Breast epithelium (tissue), 4 donors: ENCODE measurements at regions not wholly inside any gene's neighbourhood (a gene's known extent, or its start where the extent isn't known, plus 50 kb on each side); places are given as distances from the start of the nearest gene placed in this dataset.

Experiments used
- DNase-seq, 2 donors: peaks; one replicate each; pipeline ENCODE4 v3.0.0-alpha.2; 2019; ENCODE audit warnings: low spot score in 2 of 2
- H3K27ac ChIP-seq, 2 donors: fragments of 200-600 bp; sonication (generic) in 1 of 2; one replicate each; pipeline ENCODE4 v1.5.1; 2016 to 2019; ENCODE audit warnings: mild to moderate bottlenecking in 1 of 2
- H3K27me3 ChIP-seq, 2 donors: fragments of 200-600 bp; sonication (generic) in 1 of 2; one replicate each; pipeline versions ENCODE4 v1.5.1 to v1.6.0; 2017 to 2019; ENCODE audit warnings: control low read depth in 1 of 2, mild to moderate bottlenecking in 1 of 2
- H3K36me3 ChIP-seq: fragments of 200-600 bp; one replicate; pipeline ENCODE4 v1.5.1; 2019
- H3K4me1 ChIP-seq, 2 donors: fragments of 200-600 bp; sonication (generic); one replicate each; pipeline ENCODE4 v1.5.1; 2016 to 2019; ENCODE audit warnings: control low read depth in 1 of 2
- H3K4me3 ChIP-seq, 3 donors: fragments of 200-600 bp; sonication (generic); 1 replicate in 2 of 3; 2 replicates in 1 of 3; pipeline ENCODE4 v1.5.1; 2016 to 2019; ENCODE audit warnings: mild to moderate bottlenecking in 3 of 3, moderate library complexity in 2 of 3
- H3K9me3 ChIP-seq, 2 donors: fragments of 200-600 bp; sonication (generic) in 1 of 2; one replicate each; pipeline ENCODE4 v1.5.1; 2016 to 2019; ENCODE audit warnings: control low read depth in 1 of 2
- POLR2A ChIP-seq: fragments of 450-650 bp; IDR thresholded peaks from one replicate; pipeline ENCODE4 v1.6.1; 2016; ENCODE audit warnings: antibody characterized with exemption, mild to moderate bottlenecking, moderate library complexity
- POLR2AphosphoS5 ChIP-seq, 3 donors: sonication (generic); formaldehyde crosslinking; IDR thresholded peaks; one replicate each; pipeline ENCODE4 v1.6.1; 2017; ENCODE audit warnings: antibody characterized with exemption in 3 of 3
- intact Hi-C: fragments of 100-400 bp; cut with DNase I; formaldehyde crosslinking; loops from one replicate; pipeline ENCODE4 v1.15.1; 2023; ENCODE audit warnings: low total_unique reads
- TF ChIP-seq, protein P1 (sequence below), 3 donors: fragments of 450-650 bp; IDR thresholded peaks; one replicate each; pipeline ENCODE4 v1.5.1; 2016 to 2017; ENCODE audit warnings: antibody characterized with exemption in 3 of 3, mild to moderate bottlenecking in 3 of 3, moderate library complexity in 3 of 3

DNA sequence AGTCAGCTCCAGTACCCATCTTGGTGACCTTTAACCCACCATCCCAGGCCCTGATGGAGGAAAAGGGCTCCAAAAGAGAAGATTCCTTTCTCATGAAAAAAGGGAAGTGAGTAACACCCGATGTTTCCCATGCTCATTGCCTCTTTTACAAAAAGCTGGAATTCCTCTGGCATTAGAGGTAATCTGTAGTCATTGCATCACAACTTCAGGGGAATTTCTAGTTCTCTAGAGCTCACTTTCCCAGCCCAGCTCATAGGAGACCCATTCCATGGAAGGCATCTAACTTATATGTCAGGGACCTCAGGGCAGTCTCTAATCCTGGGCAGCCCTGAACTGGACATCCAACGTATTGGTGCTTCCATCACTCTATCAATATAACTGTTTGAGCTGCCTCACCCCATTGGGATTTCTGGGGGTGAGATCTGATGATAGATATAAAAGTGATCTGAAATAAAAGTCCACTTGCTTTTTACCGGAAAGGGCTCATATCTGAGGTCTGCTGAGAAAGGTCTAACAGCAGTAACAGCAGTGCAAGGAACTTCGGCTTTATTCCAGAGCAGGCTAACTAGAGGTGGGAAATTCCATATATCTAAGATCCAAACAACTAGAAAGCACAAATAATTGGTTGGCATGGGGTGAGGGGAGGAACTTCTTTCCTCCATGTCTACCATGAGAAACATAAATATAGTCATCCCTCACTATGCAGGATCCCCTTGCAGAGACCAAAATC lies 106.1 kb downstream of the ETAA1 start:
- H3K27me3 ChIP-seq, result no peaks in the 10 kb centered on the region
- TF ChIP-seq, protein P1, sequence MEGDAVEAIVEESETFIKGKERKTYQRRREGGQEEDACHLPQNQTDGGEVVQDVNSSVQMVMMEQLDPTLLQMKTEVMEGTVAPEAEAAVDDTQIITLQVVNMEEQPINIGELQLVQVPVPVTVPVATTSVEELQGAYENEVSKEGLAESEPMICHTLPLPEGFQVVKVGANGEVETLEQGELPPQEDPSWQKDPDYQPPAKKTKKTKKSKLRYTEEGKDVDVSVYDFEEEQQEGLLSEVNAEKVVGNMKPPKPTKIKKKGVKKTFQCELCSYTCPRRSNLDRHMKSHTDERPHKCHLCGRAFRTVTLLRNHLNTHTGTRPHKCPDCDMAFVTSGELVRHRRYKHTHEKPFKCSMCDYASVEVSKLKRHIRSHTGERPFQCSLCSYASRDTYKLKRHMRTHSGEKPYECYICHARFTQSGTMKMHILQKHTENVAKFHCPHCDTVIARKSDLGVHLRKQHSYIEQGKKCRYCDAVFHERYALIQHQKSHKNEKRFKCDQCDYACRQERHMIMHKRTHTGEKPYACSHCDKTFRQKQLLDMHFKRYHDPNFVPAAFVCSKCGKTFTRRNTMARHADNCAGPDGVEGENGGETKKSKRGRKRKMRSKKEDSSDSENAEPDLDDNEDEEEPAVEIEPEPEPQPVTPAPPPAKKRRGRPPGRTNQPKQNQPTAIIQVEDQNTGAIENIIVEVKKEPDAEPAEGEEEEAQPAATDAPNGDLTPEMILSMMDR (IDR thresholded peaks at IDR 0.05), result no peak
- no peak for TF ChIP-seq POLR2A
- no peak for TF ChIP-seq POLR2AphosphoS5 (IDR thresholded peaks at IDR 0.05)
- peak overlapping the region in 1 of 2 donors; percentile 45 for H3K27ac ChIP-seq
- H3K4me3 ChIP-seq, result no peak overlapping the region
- no peaks in the 10 kb centered on the region for H3K4me1 ChIP-seq
- H3K9me3 ChIP-seq, result no peaks in the 10 kb centered on the region
- intact Hi-C loops, result no loop called here
- no peak for DNase-seq
- H3K36me3 ChIP-seq, result no peaks in the 10 kb centered on the region

DNA sequence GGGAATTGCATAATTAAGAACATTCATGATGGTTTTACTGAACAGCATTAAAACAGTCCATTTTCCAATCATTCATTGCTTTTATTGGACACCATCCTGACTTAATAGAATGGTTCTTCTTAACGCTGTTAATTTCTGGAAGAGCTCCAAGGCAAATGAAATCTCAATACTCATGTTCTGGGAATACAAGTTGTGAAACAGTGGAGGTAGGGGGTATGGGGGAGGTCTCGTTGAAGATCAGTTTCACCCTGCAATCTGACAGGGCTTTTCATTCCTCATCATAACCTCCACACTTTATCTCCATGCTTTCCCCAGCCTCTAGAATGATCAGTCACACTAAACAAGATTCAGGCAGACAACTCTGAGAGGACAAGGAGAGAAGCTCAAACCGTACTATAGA lies 113.6 kb downstream of the ETAA1 start:
- Histone ChIP-seq H3K9me3 (no peaks in the 10 kb centered on the region), H3K4me1 (no peaks in the 10 kb centered on the region), H3K36me3 (no peaks in the 10 kb centered on the region), H3K4me3 (no peak overlapping the region), H3K27me3 (no peaks in the 10 kb centered on the region), H3K27ac (no peak overlapping the region)
- DNase-seq, result no peak
- TF ChIP-seq POLR2A (no peak), POLR2AphosphoS5 (IDR thresholded peaks at IDR 0.05) (no peak)
- TF ChIP-seq, protein P1 (IDR thresholded peaks at IDR 0.05), result no peak
- intact Hi-C loops, result no loop called here

DNA sequence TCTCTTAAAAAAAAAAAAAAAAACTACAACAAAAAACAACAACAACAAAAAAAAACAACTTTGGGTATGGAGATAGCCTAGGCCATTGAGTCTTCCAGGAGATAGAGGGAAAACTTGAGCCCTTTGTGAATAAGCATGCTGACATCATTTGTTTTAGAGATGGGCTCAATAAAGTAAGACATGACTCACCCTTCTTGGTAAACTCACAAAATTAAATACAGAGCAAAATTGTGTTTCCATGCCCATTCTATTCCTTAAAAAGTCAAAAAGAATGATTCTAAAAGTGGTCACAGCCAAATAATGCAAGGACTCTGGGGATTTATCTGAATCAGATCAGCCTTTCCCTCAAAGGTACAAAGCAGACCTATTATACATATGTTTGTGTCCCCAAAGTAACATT lies 117.4 kb downstream of the ETAA1 start:
- no peak overlapping the region for H3K4me3 ChIP-seq
- no peaks in the 10 kb centered on the region for H3K9me3 ChIP-seq
- no peaks in the 10 kb centered on the region for H3K27me3 ChIP-seq
- DNase-seq, result no peak
- no peaks in the 10 kb centered on the region for H3K4me1 ChIP-seq
- no peaks in the 10 kb centered on the region for H3K36me3 ChIP-seq
- TF ChIP-seq POLR2A (no peak), POLR2AphosphoS5 (IDR thresholded peaks at IDR 0.05) (no peak)
- TF ChIP-seq, protein P1 (IDR thresholded peaks at IDR 0.05), result no peak
- intact Hi-C loops, result no loop called here
- no peak overlapping the region for H3K27ac ChIP-seq

DNA sequence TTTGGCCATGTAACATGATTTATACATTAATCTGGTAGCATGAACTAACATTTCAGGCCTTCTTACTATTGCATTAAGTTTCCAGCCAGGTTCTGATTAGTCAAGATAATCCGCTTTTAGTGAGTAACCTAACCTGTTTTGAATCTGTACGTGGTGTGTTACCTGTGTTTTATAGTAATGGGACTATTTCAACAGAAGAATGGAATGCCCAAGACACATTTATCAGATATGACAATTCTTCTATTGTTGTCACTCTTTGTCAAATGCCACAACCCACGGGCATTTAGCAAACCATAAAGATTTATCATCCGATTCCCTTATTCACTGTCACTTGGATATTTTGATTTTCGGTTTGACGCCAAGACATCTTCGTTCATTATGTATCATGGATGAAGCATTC lies 117.9 kb downstream of the ETAA1 start:
- H3K9me3 ChIP-seq, result no peaks in the 10 kb centered on the region
- no peak for DNase-seq
- no peaks in the 10 kb centered on the region for H3K27me3 ChIP-seq
- no peak overlapping the region for H3K27ac ChIP-seq
- H3K4me3 ChIP-seq, result no peak overlapping the region
- no peak for TF ChIP-seq POLR2A
- TF ChIP-seq, protein P1 (IDR thresholded peaks at IDR 0.05), result no peak
- TF ChIP-seq POLR2AphosphoS5 (IDR thresholded peaks at IDR 0.05), result no peak
- H3K4me1 ChIP-seq, result no peaks in the 10 kb centered on the region
- intact Hi-C loops, result no loop called here
- no peaks in the 10 kb centered on the region for H3K36me3 ChIP-seq

DNA sequence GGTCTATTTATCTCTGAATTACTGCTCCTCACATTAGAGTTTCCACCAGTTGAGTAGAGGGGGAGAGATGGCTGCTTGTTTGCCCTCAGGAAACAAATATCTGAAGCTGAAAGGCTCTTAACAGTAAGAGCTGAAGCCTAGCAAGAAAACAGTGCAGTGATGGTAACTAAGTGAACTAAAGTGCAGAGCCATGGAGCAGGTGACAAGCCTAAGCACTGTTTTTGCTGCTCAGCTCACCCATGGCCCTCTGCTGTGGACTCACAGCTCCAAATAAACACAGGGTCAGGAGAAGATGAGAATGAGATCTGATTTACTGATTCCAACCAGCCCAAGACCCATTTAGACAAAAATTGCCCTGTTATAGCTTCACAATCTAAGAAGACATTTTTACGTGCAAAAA lies 118.4 kb downstream of the ETAA1 start:
- H3K4me3 ChIP-seq, result no peak overlapping the region
- TF ChIP-seq POLR2AphosphoS5 (IDR thresholded peaks at IDR 0.05), result no peak
- TF ChIP-seq POLR2A, result no peak
- TF ChIP-seq, protein P1 (IDR thresholded peaks at IDR 0.05), result no peak
- no peak overlapping the region for H3K27ac ChIP-seq
- no peak for DNase-seq
- no peaks in the 10 kb centered on the region for H3K9me3 ChIP-seq
- intact Hi-C loops, result no loop called here
- H3K4me1 ChIP-seq, result no peaks in the 10 kb centered on the region
- H3K36me3 ChIP-seq, result no peaks in the 10 kb centered on the region
- H3K27me3 ChIP-seq, result no peaks in the 10 kb centered on the region
